ENCODE measurements at regions not wholly inside any gene's neighbourhood (a gene's known extent, or its start where the extent isn't known, plus 50 kb on each side); places are given as distances from the start of the nearest gene placed in this dataset.

DNA sequence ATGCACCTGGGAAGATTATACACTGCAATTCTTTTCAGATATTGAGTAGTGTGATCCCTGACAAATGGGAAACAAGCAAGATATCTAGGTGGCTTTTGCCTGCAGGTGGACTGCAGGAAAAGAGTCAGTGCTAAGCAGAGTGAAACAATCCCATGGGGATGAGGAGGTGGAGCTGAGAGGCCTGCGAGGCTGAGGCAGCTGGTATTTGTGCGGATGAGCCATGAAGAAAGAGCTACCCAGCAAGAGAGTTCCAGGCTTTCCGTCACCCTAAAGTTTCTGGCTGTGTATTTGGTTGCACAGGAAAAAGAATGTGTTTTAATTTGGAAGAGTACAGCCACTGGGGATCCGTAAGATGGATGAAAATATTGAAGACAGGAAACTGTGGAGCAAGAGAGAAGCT lies 714.1 kb upstream of the COBL start:
- Histone ChIP-seq H3K4me3 (ENCODE audit: insufficient read depth, low read depth, low read length) (no peak overlapping the region), H2BK15ac (ENCODE audit: low read depth, low read length) (no peak overlapping the region), H3K18ac (ENCODE audit: low read depth, low read length) (no peak overlapping the region), H4K20me1 (ENCODE audit: insufficient read depth, low read length) (no peaks in the 10 kb centered on the region), H3K79me1 (ENCODE audit: low read depth in 1 of 2, low read length in 2 of 2) (no peaks in the 10 kb centered on the region), H2BK5ac (ENCODE audit: low read depth, low read length, poor library complexity, severe bottlenecking) (no peak overlapping the region), H3K27ac (ENCODE audit: insufficient read depth, low read length) (no peak overlapping the region), H4K8ac (ENCODE audit: low read depth in 2 of 2, low read length in 2 of 2) (no peak overlapping the region), H3K27me3 (ENCODE audit: control insufficient read depth, insufficient read depth, low read length) (no peaks in the 10 kb centered on the region), H3K4me1 (ENCODE audit: control insufficient read depth, insufficient read depth, low read length) (no peaks in the 10 kb centered on the region), H2AK5ac (ENCODE audit: low read depth, low read length) (no peak overlapping the region), H3K56ac (ENCODE audit: extremely low read depth, insufficient read depth, low read length) (no peak overlapping the region), H2AFZ (replicated peaks; ENCODE audit: low read length, poor library complexity) (no peak overlapping the region), H3K9me1 (ENCODE audit: insufficient read depth, low read length) (no peaks in the 10 kb centered on the region), H3K9ac (ENCODE audit: low read depth, low read length) (no peak overlapping the region), H2BK120ac (ENCODE audit: low read depth, low read length) (no peak overlapping the region), H3K23ac (ENCODE audit: low read depth, low read length) (no peak overlapping the region), H3K14ac (replicated peaks; ENCODE audit: low read depth, low read length) (no peak overlapping the region), H3K4ac (ENCODE audit: low read depth, low read length) (no peak overlapping the region), H4K91ac (ENCODE audit: insufficient read depth, low read depth, low read length) (no peak overlapping the region), H3K9me3 (ENCODE audit: control insufficient read depth, insufficient read depth, low read length) (peaks cover 5% of the 10 kb centered on the region; the same call in 1 of the 2 replicates), H4K5ac (ENCODE audit: low read depth, low read length) (no peak overlapping the region), H3K36me3 (ENCODE audit: control insufficient read depth, insufficient read depth, low read length) (no peaks in the 10 kb centered on the region), H2BK20ac (ENCODE audit: low read depth, low read length) (no peak overlapping the region), H2AK9ac (replicated peaks; ENCODE audit: low read depth, low read length, poor library complexity) (no peak overlapping the region), H3K4me2 (ENCODE audit: low read depth, low read length) (no peak overlapping the region)
- dilution Hi-C loops (cut with HindIII; ENCODE audit: low sequenced_read_pairs, unreplicated experiment): no loop called here
- DNase-seq (no peak), ATAC-seq (ENCODE audit: low read depth) (no peak)
- BruUV-seq (replicated peaks): no TSS peak
- ChIA-PET POLR2A (ENCODE audit: unreplicated experiment) (no interaction called here), CTCF (no interaction called here)
- in situ Hi-C loops (cut with MboI; ENCODE audit: low sequenced_read_pairs): no loop called here
- intact Hi-C loops (cut with micrococcal nuclease): no loop called here
- WGBS, 2 experiments (ENCODE audit: extremely low coverage in 2 of 2, insufficient read length in 1 of 2): 40% methylated on average over 1 of the region's 4 CpGs; no CpG with 5 or more reads in 1 of the 2 experiments
- TF ChIP-seq FOS (IDR thresholded peaks at IDR 0.05; ENCODE audit: low read depth, low read length) (no peak), MAZ (IDR thresholded peaks at IDR 0.05; ENCODE audit: borderline replicate concordance, low read depth, low read length) (no peak), NFE2L2 (IDR thresholded peaks at IDR 0.05; ENCODE audit: low read depth, low read length) (no peak), RFX5 (IDR thresholded peaks at IDR 0.05; ENCODE audit: low read depth, low read length) (no peak), MXI1 (IDR thresholded peaks at IDR 0.05; ENCODE audit: borderline replicate concordance, low read depth, low read length) (no peak), RAD21 (IDR thresholded peaks at IDR 0.05; ENCODE audit: low read length) (no peak), MAFK (IDR thresholded peaks at IDR 0.05; ENCODE audit: low read depth, low read length) (no peak), CEBPB (IDR thresholded peaks at IDR 0.05; ENCODE audit: low read depth, low read length) (no peak), BHLHE40 (IDR thresholded peaks at IDR 0.05; ENCODE audit: low read depth, low read length) (no peak), SMC3 (IDR thresholded peaks at IDR 0.05; ENCODE audit: low read depth, low read length) (no peak), CHD1 (IDR thresholded peaks at IDR 0.05; ENCODE audit: low read depth, low read length) (no peak), RCOR1 (IDR thresholded peaks at IDR 0.05; ENCODE audit: insufficient replicate concordance, low read length) (no peak), POLR2A (IDR thresholded peaks at IDR 0.05; ENCODE audit: low read depth, low read length) (no peak)
- TF ChIP-seq, protein P1, sequence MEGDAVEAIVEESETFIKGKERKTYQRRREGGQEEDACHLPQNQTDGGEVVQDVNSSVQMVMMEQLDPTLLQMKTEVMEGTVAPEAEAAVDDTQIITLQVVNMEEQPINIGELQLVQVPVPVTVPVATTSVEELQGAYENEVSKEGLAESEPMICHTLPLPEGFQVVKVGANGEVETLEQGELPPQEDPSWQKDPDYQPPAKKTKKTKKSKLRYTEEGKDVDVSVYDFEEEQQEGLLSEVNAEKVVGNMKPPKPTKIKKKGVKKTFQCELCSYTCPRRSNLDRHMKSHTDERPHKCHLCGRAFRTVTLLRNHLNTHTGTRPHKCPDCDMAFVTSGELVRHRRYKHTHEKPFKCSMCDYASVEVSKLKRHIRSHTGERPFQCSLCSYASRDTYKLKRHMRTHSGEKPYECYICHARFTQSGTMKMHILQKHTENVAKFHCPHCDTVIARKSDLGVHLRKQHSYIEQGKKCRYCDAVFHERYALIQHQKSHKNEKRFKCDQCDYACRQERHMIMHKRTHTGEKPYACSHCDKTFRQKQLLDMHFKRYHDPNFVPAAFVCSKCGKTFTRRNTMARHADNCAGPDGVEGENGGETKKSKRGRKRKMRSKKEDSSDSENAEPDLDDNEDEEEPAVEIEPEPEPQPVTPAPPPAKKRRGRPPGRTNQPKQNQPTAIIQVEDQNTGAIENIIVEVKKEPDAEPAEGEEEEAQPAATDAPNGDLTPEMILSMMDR (conservative IDR thresholded peaks at IDR 0.05; ENCODE audit: low read depth, low read length): no peak
- TF ChIP-seq, protein P2, sequence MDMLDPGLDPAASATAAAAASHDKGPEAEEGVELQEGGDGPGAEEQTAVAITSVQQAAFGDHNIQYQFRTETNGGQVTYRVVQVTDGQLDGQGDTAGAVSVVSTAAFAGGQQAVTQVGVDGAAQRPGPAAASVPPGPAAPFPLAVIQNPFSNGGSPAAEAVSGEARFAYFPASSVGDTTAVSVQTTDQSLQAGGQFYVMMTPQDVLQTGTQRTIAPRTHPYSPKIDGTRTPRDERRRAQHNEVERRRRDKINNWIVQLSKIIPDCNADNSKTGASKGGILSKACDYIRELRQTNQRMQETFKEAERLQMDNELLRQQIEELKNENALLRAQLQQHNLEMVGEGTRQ (IDR thresholded peaks at IDR 0.05; ENCODE audit: low read depth, low read length): no peak
- TF ChIP-seq, protein P3, sequence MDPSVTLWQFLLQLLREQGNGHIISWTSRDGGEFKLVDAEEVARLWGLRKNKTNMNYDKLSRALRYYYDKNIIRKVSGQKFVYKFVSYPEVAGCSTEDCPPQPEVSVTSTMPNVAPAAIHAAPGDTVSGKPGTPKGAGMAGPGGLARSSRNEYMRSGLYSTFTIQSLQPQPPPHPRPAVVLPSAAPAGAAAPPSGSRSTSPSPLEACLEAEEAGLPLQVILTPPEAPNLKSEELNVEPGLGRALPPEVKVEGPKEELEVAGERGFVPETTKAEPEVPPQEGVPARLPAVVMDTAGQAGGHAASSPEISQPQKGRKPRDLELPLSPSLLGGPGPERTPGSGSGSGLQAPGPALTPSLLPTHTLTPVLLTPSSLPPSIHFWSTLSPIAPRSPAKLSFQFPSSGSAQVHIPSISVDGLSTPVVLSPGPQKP (IDR thresholded peaks at IDR 0.05; ENCODE audit: borderline replicate concordance, low read depth, low read length): no peak
